H9 (cell line): ENCODE measurements at regions not wholly inside any gene's neighbourhood (a gene's known extent, or its start where the extent isn't known, plus 50 kb on each side); places are given as distances from the start of the nearest gene placed in this dataset.
A peak's percentile ranks its signal among the peaks of the same experiment; 100 is the strongest.

Experiments
- DNase-seq: peaks from one replicate; pipeline ENCODE4 v3.0.0-alpha.2; 2017
- H2AFZ ChIP-seq: one replicate; pipeline ENCODE4 v1.6.1; 2013; ENCODE audit warnings: mild to moderate bottlenecking, low read length, control low read depth, moderate library complexity
- H2AK5ac ChIP-seq: 2 replicates; pipeline ENCODE4 v1.6.1; 2013; ENCODE audit warnings: low read length, control low read depth, mixed read lengths; ENCODE audit not compliant: insufficient read length
- H2BK120ac ChIP-seq: one replicate; pipeline ENCODE4 v1.6.1; 2013; ENCODE audit warnings: low read depth, mild to moderate bottlenecking, low read length, control low read depth, inconsistent platforms; ENCODE audit not compliant: poor library complexity, severe bottlenecking
- H2BK12ac ChIP-seq: 2 replicates; pipeline ENCODE4 v1.6.1; 2013; ENCODE audit warnings: low read length, control low read depth, mixed read lengths, low read depth; ENCODE audit not compliant: insufficient read length
- H2BK15ac ChIP-seq: 2 replicates; pipeline ENCODE4 v1.6.1; 2013; ENCODE audit warnings: low read depth, low read length, control low read depth
- H2BK20ac ChIP-seq: one replicate; pipeline ENCODE4 v1.6.1; 2013; ENCODE audit warnings: low read depth, mild to moderate bottlenecking, low read length, control low read depth, inconsistent platforms; ENCODE audit not compliant: poor library complexity, severe bottlenecking
- H2BK5ac ChIP-seq: 2 replicates; pipeline ENCODE4 v1.6.1; 2013; ENCODE audit warnings: low read length, control low read depth, mixed read lengths; ENCODE audit not compliant: insufficient read length
- H3K14ac ChIP-seq: 2 replicates; pipeline ENCODE4 v1.6.1; 2013; ENCODE audit warnings: low read length, control low read depth; ENCODE audit not compliant: insufficient read depth
- H3K18ac ChIP-seq: 2 replicates; pipeline ENCODE4 v1.6.1; 2013; ENCODE audit warnings: low read depth, mild to moderate bottlenecking, mixed read lengths, low read length, control low read depth; ENCODE audit not compliant: insufficient read length
- H3K23ac ChIP-seq: 2 replicates; pipeline ENCODE4 v1.6.1; 2013; ENCODE audit warnings: low read length, control low read depth, mixed read lengths, low read depth; ENCODE audit not compliant: insufficient read length
- H3K23me2 ChIP-seq: 2 replicates; pipeline ENCODE4 v1.6.1; 2013; ENCODE audit warnings: low read depth, mild to moderate bottlenecking, mixed read lengths, low read length, control low read depth; ENCODE audit not compliant: insufficient read length, poor library complexity, severe bottlenecking
- H3K27ac ChIP-seq: 2 replicates; pipeline ENCODE4 v1.5.1; 2013; ENCODE audit warnings: low read length, control low read depth, mixed read lengths, low read depth; ENCODE audit not compliant: insufficient read length
- H3K27me3 ChIP-seq: 2 replicates; pipeline ENCODE4 v1.6.1; 2013; ENCODE audit warnings: low read length, control low read depth, inconsistent platforms; ENCODE audit not compliant: insufficient read depth
- H3K4ac ChIP-seq: 2 replicates; pipeline ENCODE4 v1.6.1; 2013; ENCODE audit warnings: low read depth, mild to moderate bottlenecking, control low read depth, inconsistent platforms, low read length, moderate library complexity
- H3K4me1 ChIP-seq: 2 replicates; pipeline ENCODE4 v1.6.1; 2013; ENCODE audit warnings: low read length, control low read depth, inconsistent platforms; ENCODE audit not compliant: insufficient read depth
- H3K4me2 ChIP-seq: 2 replicates; pipeline ENCODE4 v1.6.1; 2013; ENCODE audit warnings: low read length, control low read depth, mixed read lengths; ENCODE audit not compliant: insufficient read length, insufficient read depth
- H3K56ac ChIP-seq: 2 replicates; pipeline ENCODE4 v1.6.1; 2013; ENCODE audit warnings: low read depth, mild to moderate bottlenecking, mixed read lengths, low read length, control low read depth; ENCODE audit not compliant: insufficient read length
- H3K79me1 ChIP-seq: 2 replicates; pipeline ENCODE4 v1.6.1; 2013; ENCODE audit warnings: low read depth, mild to moderate bottlenecking, moderate library complexity, low read length, control low read depth, inconsistent platforms; ENCODE audit not compliant: insufficient read depth, poor library complexity, severe bottlenecking
- H3K79me2 ChIP-seq: 2 replicates; pipeline ENCODE4 v1.6.1; 2013; ENCODE audit warnings: low read length, control low read depth, inconsistent platforms; ENCODE audit not compliant: insufficient read depth
- H3K9ac ChIP-seq: 2 replicates; pipeline ENCODE4 v1.6.1; 2013; ENCODE audit warnings: low read length, control low read depth, mixed read lengths; ENCODE audit not compliant: insufficient read length; ENCODE audit errors: extremely low read depth
- H3K9me3 ChIP-seq: one replicate; pipeline ENCODE4 v1.6.1; 2013; ENCODE audit warnings: low read depth, low read length, inconsistent platforms; ENCODE audit not compliant: control insufficient read depth
- H3T11ph ChIP-seq: one replicate; pipeline ENCODE4 v1.6.1; 2013; ENCODE audit warnings: mild to moderate bottlenecking, low read length, control low read depth, inconsistent platforms
- H4K20me1 ChIP-seq: one replicate; pipeline ENCODE4 v1.6.1; 2013; ENCODE audit not compliant: control insufficient read depth, insufficient read length, insufficient read depth
- H4K5ac ChIP-seq: 2 replicates; pipeline ENCODE4 v1.6.1; 2013; ENCODE audit warnings: low read depth, mild to moderate bottlenecking, mixed read lengths, low read length, control low read depth; ENCODE audit not compliant: insufficient read length
- H4K8ac ChIP-seq: replicated peaks from 2 replicates; pipeline ENCODE4 v1.6.1; 2013; ENCODE audit warnings: low read length, control low read depth, mixed read lengths, low read depth; ENCODE audit not compliant: insufficient read length
- H4K91ac ChIP-seq: 2 replicates; pipeline ENCODE4 v1.6.1; 2013; ENCODE audit warnings: low read depth, mild to moderate bottlenecking, moderate library complexity, mixed read lengths, low read length, control low read depth; ENCODE audit not compliant: insufficient read length
- H3K27ac Mint-ChIP-seq, 3 experiments: 2 replicates in 2 of 3; 3 replicates in 1 of 3; pipeline ENCODE4 v1.8.0; 2020 to 2021; ENCODE audit warnings: mixed read lengths in 3 of 3, mild to moderate bottlenecking in 1 of 3, moderate library complexity in 1 of 3
- H3K27me3 Mint-ChIP-seq: 2 replicates; pipeline ENCODE4 v1.8.0; 2021; ENCODE audit warnings: low read depth, mild to moderate bottlenecking, moderate library complexity, mixed read lengths
- H3K36me3 Mint-ChIP-seq, 3 experiments: 2 replicates in 2 of 3; 3 replicates in 1 of 3; pipeline ENCODE4 v1.8.0; 2020 to 2021; ENCODE audit warnings: low read depth in 3 of 3, mixed read lengths in 3 of 3; ENCODE audit not compliant: insufficient read depth in 1 of 3
- H3K4me1 Mint-ChIP-seq, 2 experiments: 2 replicates each; pipeline ENCODE4 v1.8.0; 2020; ENCODE audit warnings: mixed read lengths in 2 of 2
- H3K4me3 Mint-ChIP-seq, 2 experiments: 2 replicates in 1 of 2; 3 replicates in 1 of 2; pipeline ENCODE4 v1.8.0; 2020 to 2021; ENCODE audit warnings: mild to moderate bottlenecking in 2 of 2, mixed read lengths in 2 of 2, moderate library complexity in 1 of 2
- H3K9me3 Mint-ChIP-seq, 2 experiments: 2 replicates in 1 of 2; 3 replicates in 1 of 2; pipeline ENCODE4 v1.8.0; 2020; ENCODE audit warnings: mild to moderate bottlenecking in 2 of 2, mixed read lengths in 2 of 2, moderate library complexity in 1 of 2
- CTCF ChIP-seq: fragments of 200-600 bp; sonication (generic); conservative IDR thresholded peaks from 3 replicates; pipeline ENCODE4 v1.8.0; 2021; ENCODE audit warnings: antibody characterized with exemption, mild to moderate bottlenecking
- WGBS: extraction: QIAGEN DNeasy Blood & Tissue Kit; methylation state at CpG from one replicate; pipeline ENCODE4 v1.1.7; 2013; ENCODE audit warnings: missing lambda C conversion rate, low lambda C conversion rate, mixed read lengths; ENCODE audit not compliant: insufficient read length; ENCODE audit errors: extremely low coverage; 5-methylcytosine and 5-hydroxymethylcytosine counted together

GRCh38 chr2:129906139-129906860 lies 73.2 kb upstream of the RAB6C start:
- Histone ChIP-seq H3K56ac (no peak overlapping the region), H3K18ac (no peak overlapping the region), H3K27me3 (no peaks in the 10 kb centered on the region; the same call in 1 of the 2 replicates), H2AK5ac (no peak overlapping the region), H3T11ph (no peak overlapping the region), H4K8ac (no peak overlapping the region), H3K27ac (no peak overlapping the region), H3K23ac (no peak overlapping the region), H2BK20ac (no peak overlapping the region), H3K9ac (no peak overlapping the region), H3K14ac (no peak overlapping the region), H2AFZ (no peak overlapping the region), H3K23me2 (no peaks in the 10 kb centered on the region), H2BK120ac (no peak overlapping the region), H3K4me2 (no peak overlapping the region), H4K91ac (no peak overlapping the region), H3K4ac (no peak overlapping the region), H4K20me1 (no peaks in the 10 kb centered on the region), H3K4me1 (no peaks in the 10 kb centered on the region), H3K79me1 (no peaks in the 10 kb centered on the region), H2BK15ac (no peak overlapping the region), H3K79me2 (no peaks in the 10 kb centered on the region), H4K5ac (no peak overlapping the region), H3K9me3 (no peaks in the 10 kb centered on the region), H2BK5ac (no peak overlapping the region), H2BK12ac (no peak overlapping the region)
- H3K9me3 Mint-ChIP-seq, result no peaks in the 10 kb centered on the region; a peak in 1 of 5 replicates
- peak overlapping the region in 1 of 3 experiments; percentile 67; a peak in 1 of 7 replicates for H3K27ac Mint-ChIP-seq
- H3K4me3 Mint-ChIP-seq, result no peak overlapping the region
- no peaks in the 10 kb centered on the region; the same call in 1 of the 2 replicates for H3K27me3 Mint-ChIP-seq
- TF ChIP-seq CTCF, result no peak
- no CpG with 5 or more reads among the region's 13 CpGs for WGBS
- no peaks in the 10 kb centered on the region for H3K36me3 Mint-ChIP-seq
- H3K4me1 Mint-ChIP-seq, result peaks cover 15 to 19% of the 10 kb centered on the region in 2 experiments
- peak; percentile 15 for DNase-seq
